ENCODE measurements at regions not wholly inside any gene's neighbourhood (a gene's known extent, or its start where the extent isn't known, plus 50 kb on each side); places are given as distances from the start of the nearest gene placed in this dataset.
A peak's percentile ranks its signal among the peaks of the same experiment; 100 is the strongest.

GRCh38 chr14:71734885-71735284, 197.3 kb upstream of the RGS6 start:
- H3K9me3 ChIP-seq (ENCODE audit: control insufficient read depth, low read length) = no peaks in the 10 kb centered on the region
- no peak overlapping the region for H3K9ac ChIP-seq (ENCODE audit: low read length)
- H3K27me3 ChIP-seq (replicated peaks; ENCODE audit: control insufficient read depth, insufficient read depth, low read length) = no peaks in the 10 kb centered on the region
- peaks cover 11% of the 10 kb centered on the region for H3K4me1 ChIP-seq (ENCODE audit: control insufficient read depth, insufficient read depth, low read length)
- DNase-seq (ENCODE audit: low read depth) = no peak
- no peak overlapping the region for H3K4me3 ChIP-seq (ENCODE audit: low read length)
- H3K36me3 ChIP-seq (ENCODE audit: control insufficient read depth, insufficient read depth, low read length, severe bottlenecking) = peaks cover 45% of the 10 kb centered on the region

- Histone ChIP-seq H3K9ac (ENCODE audit: low read length) (no peak overlapping the region), H3K9me3 (ENCODE audit: control insufficient read depth, low read length) (no peaks in the 10 kb centered on the region), H3K4me3 (ENCODE audit: low read length) (no peak overlapping the region), H3K4me1 (ENCODE audit: control insufficient read depth, insufficient read depth, low read length) (peaks cover 11% of the 10 kb centered on the region), H3K27me3 (replicated peaks; ENCODE audit: control insufficient read depth, insufficient read depth, low read length) (no peaks in the 10 kb centered on the region), H3K36me3 (ENCODE audit: control insufficient read depth, insufficient read depth, low read length, severe bottlenecking) (peaks cover 39% of the 10 kb centered on the region)
- DNase-seq (ENCODE audit: low read depth) = no peak
These were observed 194.5 kb upstream of the RGS6 start for GRCh38 chr14:71737760-71738159.

DNA sequence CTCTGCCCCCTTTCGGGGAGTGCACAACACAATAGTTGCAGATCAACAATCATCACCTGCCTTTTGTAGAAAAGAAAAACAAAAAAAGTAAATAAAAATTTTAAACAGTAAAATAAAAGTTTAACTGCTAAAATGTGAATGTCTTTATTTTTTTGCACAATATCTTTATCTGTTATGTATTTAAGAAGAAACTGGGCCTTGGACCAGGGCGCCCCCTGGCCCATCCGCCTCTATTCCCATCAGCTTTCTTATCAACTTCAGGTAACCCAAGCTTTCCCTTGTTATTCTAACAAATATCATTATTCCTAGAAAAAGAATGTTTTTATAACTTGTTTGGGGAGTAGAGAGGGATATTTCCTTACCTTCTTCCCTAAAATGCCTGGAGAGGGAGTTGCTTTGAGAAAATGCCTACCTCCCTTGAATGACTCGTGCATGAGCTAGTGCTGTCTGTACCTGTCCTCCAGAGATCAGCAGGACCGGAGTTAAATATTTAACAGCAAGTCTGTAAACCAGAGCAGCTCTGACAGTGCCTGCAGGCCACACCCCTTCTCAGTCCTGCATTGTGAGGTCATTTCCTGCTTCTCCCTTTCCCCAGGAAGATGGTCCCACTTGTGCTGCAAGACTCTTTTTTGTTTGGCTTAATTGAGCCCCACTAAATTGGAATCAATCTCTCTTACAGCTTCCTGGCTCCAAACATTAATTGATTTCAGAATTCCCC, 192.8 kb upstream of the RGS6 start:
- H3K9ac ChIP-seq (ENCODE audit: low read length) = no peak overlapping the region
- DNase-seq (ENCODE audit: low read depth) = no peak

GRCh38 chr14:71741241-71741640, 191.0 kb upstream of the RGS6 start:
- Histone ChIP-seq H3K27me3 (replicated peaks; ENCODE audit: control insufficient read depth, insufficient read depth, low read length) (no peaks in the 10 kb centered on the region), H3K9ac (ENCODE audit: low read length) (no peak overlapping the region), H3K4me3 (ENCODE audit: low read length) (no peak overlapping the region), H3K9me3 (ENCODE audit: control insufficient read depth, low read length) (no peaks in the 10 kb centered on the region), H3K4me1 (ENCODE audit: control insufficient read depth, insufficient read depth, low read length) (no peaks in the 10 kb centered on the region), H3K36me3 (ENCODE audit: control insufficient read depth, insufficient read depth, low read length, severe bottlenecking) (peaks cover 22% of the 10 kb centered on the region)
- no peak for DNase-seq (ENCODE audit: low read depth)

More for the DNA sequence above, 192.8 kb upstream of the RGS6 start:
- no peak overlapping the region for H3K4me3 ChIP-seq (ENCODE audit: low read length)
- H3K9me3 ChIP-seq (ENCODE audit: control insufficient read depth, low read length) = no peaks in the 10 kb centered on the region
- H3K36me3 ChIP-seq (ENCODE audit: control insufficient read depth, insufficient read depth, low read length, severe bottlenecking) = peaks cover 33% of the 10 kb centered on the region
- H3K4me1 ChIP-seq (ENCODE audit: control insufficient read depth, insufficient read depth, low read length) = no peaks in the 10 kb centered on the region
- H3K27me3 ChIP-seq (replicated peaks; ENCODE audit: control insufficient read depth, insufficient read depth, low read length) = no peaks in the 10 kb centered on the region

GRCh38 chr14:71742485-71742884, 189.7 kb upstream of the RGS6 start:
- Histone ChIP-seq H3K4me1 (ENCODE audit: control insufficient read depth, insufficient read depth, low read length) (no peaks in the 10 kb centered on the region), H3K36me3 (ENCODE audit: control insufficient read depth, insufficient read depth, low read length, severe bottlenecking) (peaks cover 10% of the 10 kb centered on the region), H3K9me3 (ENCODE audit: control insufficient read depth, low read length) (peaks cover 3% of the 10 kb centered on the region), H3K9ac (ENCODE audit: low read length) (no peak overlapping the region), H3K4me3 (ENCODE audit: low read length) (no peak overlapping the region), H3K27me3 (replicated peaks; ENCODE audit: control insufficient read depth, insufficient read depth, low read length) (no peaks in the 10 kb centered on the region)
- no peak for DNase-seq (ENCODE audit: low read depth)

- H3K9me3 ChIP-seq (ENCODE audit: control insufficient read depth, low read length) = peaks cover 23% of the 10 kb centered on the region
- no peak for DNase-seq (ENCODE audit: low read depth)
- no peaks in the 10 kb centered on the region for H3K4me1 ChIP-seq (ENCODE audit: control insufficient read depth, insufficient read depth, low read length)
- H3K36me3 ChIP-seq (ENCODE audit: control insufficient read depth, insufficient read depth, low read length, severe bottlenecking) = no peaks in the 10 kb centered on the region
- no peaks in the 10 kb centered on the region for H3K27me3 ChIP-seq (replicated peaks; ENCODE audit: control insufficient read depth, insufficient read depth, low read length)
- no peak overlapping the region for H3K4me3 ChIP-seq (ENCODE audit: low read length)
- H3K9ac ChIP-seq (ENCODE audit: low read length) = no peak overlapping the region
These were observed 187.2 kb upstream of the RGS6 start for GRCh38 chr14:71745072-71745471.

GRCh38 chr14:71748196-71748595, 184.0 kb upstream of the RGS6 start:
- DNase-seq (ENCODE audit: low read depth) = no peak
- peaks cover under 1% of the 10 kb centered on the region for H3K4me1 ChIP-seq (ENCODE audit: control insufficient read depth, insufficient read depth, low read length)

DNA sequence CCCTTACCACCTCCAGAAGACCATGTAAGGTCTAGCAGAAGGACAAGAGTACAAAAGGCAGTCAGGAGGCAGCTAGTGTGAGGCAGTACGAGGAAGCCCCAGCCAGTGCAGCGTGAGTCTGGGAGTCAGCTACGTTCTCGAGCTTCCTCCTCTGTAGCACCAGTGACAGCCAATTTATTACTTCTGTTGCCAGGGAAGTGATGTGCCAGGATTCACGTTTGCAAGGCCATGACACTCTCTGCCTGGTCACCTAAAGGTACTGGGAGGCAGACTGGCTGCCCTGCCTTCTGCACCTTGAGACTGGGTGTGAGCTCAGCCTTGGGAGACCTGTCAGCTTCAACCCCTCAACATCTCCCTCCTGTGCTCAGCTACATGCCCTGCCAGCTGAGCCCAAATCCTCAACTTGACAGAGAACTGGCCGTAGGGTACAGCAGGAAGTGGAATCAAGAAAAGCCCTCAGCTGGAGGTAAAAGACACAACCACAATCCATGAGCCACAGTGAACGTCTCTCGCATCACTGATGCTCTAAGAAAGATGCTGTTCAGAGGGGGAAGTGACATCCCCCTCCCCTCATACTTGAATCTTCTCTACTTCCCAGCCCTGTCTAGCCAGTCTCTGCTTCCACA, 182.5 kb upstream of the RGS6 start:
- H3K4me3 ChIP-seq (ENCODE audit: low read length) = no peak overlapping the region
- DNase-seq (ENCODE audit: low read depth) = no peak

More at GRCh38 chr14:71748196-71748595, 184.0 kb upstream of the RGS6 start:
- H3K4me3 ChIP-seq (ENCODE audit: low read length) = peak overlapping the region; percentile 41
- no peak overlapping the region for H3K9ac ChIP-seq (ENCODE audit: low read length)
- no peaks in the 10 kb centered on the region for H3K36me3 ChIP-seq (ENCODE audit: control insufficient read depth, insufficient read depth, low read length, severe bottlenecking)
- peaks cover 23% of the 10 kb centered on the region for H3K9me3 ChIP-seq (ENCODE audit: control insufficient read depth, low read length)
- H3K27me3 ChIP-seq (replicated peaks; ENCODE audit: control insufficient read depth, insufficient read depth, low read length) = no peaks in the 10 kb centered on the region

DNA sequence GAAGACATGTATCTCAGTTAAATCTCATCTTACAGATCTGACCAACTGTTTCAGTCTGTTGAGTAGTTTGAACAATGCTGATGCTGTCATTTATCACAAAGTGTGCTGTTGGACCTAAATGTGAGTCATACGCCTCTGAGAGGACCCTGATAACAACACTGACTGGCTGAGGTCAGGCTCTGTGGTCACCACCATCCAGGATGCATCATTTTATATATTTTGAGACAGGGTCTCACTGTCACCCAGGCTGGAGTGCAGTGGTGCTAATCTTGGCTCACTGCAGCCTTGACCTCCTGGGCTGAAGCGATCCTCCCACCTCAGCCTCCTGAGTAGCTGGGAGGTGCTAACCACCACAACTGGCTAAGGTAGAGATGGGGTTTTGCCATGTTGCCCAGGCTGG, 181.0 kb upstream of the RGS6 start:
- H3K27me3 ChIP-seq (replicated peaks; ENCODE audit: control insufficient read depth, insufficient read depth, low read length) = no peaks in the 10 kb centered on the region
- H3K4me1 ChIP-seq (ENCODE audit: control insufficient read depth, insufficient read depth, low read length) = peaks cover 5% of the 10 kb centered on the region
- H3K4me3 ChIP-seq (ENCODE audit: low read length) = no peak overlapping the region
- no peak overlapping the region for H3K9ac ChIP-seq (ENCODE audit: low read length)
- no peaks in the 10 kb centered on the region for H3K36me3 ChIP-seq (ENCODE audit: control insufficient read depth, insufficient read depth, low read length, severe bottlenecking)
- DNase-seq (ENCODE audit: low read depth) = no peak
- peaks cover 23% of the 10 kb centered on the region for H3K9me3 ChIP-seq (ENCODE audit: control insufficient read depth, low read length)

More for the DNA sequence above, 182.5 kb upstream of the RGS6 start:
- Histone ChIP-seq H3K9me3 (ENCODE audit: control insufficient read depth, low read length) (peaks cover 23% of the 10 kb centered on the region), H3K4me1 (ENCODE audit: control insufficient read depth, insufficient read depth, low read length) (peaks cover 5% of the 10 kb centered on the region), H3K36me3 (ENCODE audit: control insufficient read depth, insufficient read depth, low read length, severe bottlenecking) (no peaks in the 10 kb centered on the region), H3K27me3 (replicated peaks; ENCODE audit: control insufficient read depth, insufficient read depth, low read length) (no peaks in the 10 kb centered on the region), H3K9ac (ENCODE audit: low read length) (no peak overlapping the region)

GRCh38 chr14:71752111-71752738, 180.0 kb upstream of the RGS6 start:
- no peaks in the 10 kb centered on the region for H3K27me3 ChIP-seq (replicated peaks; ENCODE audit: control insufficient read depth, insufficient read depth, low read length)
- H3K9me3 ChIP-seq (ENCODE audit: control insufficient read depth, low read length) = peaks cover 22% of the 10 kb centered on the region
- no peaks in the 10 kb centered on the region for H3K36me3 ChIP-seq (ENCODE audit: control insufficient read depth, insufficient read depth, low read length, severe bottlenecking)
- no peak overlapping the region for H3K4me3 ChIP-seq (ENCODE audit: low read length)
- no peak overlapping the region for H3K9ac ChIP-seq (ENCODE audit: low read length)
- no peak for DNase-seq (ENCODE audit: low read depth)
- peaks cover 5% of the 10 kb centered on the region for H3K4me1 ChIP-seq (ENCODE audit: control insufficient read depth, insufficient read depth, low read length)

DNA sequence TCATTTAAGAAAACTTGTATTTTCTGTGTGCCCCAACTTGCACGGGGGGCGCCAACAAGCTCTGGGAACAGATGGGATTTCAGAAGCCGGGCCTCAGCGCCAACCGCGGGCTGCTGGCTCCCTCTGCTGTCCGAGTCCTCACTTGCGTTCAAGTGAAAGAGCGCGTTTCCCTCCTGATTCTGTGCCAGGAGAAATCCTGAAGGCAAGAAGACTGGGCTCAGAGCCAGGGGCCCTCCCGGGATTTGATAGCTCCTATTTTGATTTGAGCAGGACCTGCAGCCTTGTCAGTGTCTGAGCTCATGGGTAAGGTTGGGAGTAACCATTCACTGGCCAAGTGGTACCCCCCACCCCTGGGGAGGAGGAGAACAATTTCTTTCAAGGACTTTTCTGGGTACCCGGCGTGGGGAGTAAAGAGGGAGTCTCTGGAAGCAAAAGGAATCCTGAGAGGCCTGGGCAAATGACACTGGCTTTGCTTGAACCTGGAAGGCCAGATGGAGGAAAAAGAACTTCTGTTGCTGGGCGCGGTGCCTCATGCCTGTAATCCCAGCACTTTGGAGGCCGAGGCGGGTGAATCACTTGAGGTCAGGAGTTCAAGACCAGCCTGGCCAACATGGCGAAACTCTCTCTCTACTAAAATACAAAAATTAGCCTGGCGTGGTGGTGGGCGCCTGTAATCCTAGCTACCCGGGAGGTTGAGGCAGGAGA, 179.0 kb upstream of the RGS6 start:
- H3K27me3 ChIP-seq (replicated peaks; ENCODE audit: control insufficient read depth, insufficient read depth, low read length) = no peaks in the 10 kb centered on the region
- DNase-seq (ENCODE audit: low read depth) = peak; percentile 94
- H3K36me3 ChIP-seq (ENCODE audit: control insufficient read depth, insufficient read depth, low read length, severe bottlenecking) = no peaks in the 10 kb centered on the region
- peaks cover 5% of the 10 kb centered on the region for H3K4me1 ChIP-seq (ENCODE audit: control insufficient read depth, insufficient read depth, low read length)
- peaks cover 12% of the 10 kb centered on the region for H3K9me3 ChIP-seq (ENCODE audit: control insufficient read depth, low read length)
- H3K9ac ChIP-seq (ENCODE audit: low read length) = peak overlapping the region; percentile 57
- H3K4me3 ChIP-seq (ENCODE audit: low read length) = peak overlapping the region; percentile 56
